ENCODE measurements at regions not wholly inside any gene's neighbourhood (a gene's known extent, or its start where the extent isn't known, plus 50 kb on each side); places are given as distances from the start of the nearest gene placed in this dataset.

DNA sequence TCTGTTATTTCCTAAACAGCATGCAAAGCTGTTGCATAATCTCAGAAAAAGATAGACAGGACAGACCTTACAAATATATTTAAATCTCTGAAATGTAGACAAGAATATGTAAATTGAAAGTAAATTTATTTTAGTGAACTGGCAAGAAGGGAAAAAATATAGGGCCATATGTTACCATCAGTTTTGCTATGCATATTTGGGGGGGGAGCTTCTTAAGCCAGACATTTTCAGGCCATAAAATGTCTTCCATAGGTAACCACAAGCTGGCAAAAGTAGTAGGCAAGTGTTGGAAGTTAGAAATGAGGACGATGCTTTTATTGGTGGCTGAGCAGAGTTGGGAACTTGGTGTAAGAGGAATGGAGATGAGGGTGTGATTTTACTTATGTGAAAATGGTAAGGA, 272.0 kb upstream of the CXXC4 start:
- TF ChIP-seq, protein P1, sequence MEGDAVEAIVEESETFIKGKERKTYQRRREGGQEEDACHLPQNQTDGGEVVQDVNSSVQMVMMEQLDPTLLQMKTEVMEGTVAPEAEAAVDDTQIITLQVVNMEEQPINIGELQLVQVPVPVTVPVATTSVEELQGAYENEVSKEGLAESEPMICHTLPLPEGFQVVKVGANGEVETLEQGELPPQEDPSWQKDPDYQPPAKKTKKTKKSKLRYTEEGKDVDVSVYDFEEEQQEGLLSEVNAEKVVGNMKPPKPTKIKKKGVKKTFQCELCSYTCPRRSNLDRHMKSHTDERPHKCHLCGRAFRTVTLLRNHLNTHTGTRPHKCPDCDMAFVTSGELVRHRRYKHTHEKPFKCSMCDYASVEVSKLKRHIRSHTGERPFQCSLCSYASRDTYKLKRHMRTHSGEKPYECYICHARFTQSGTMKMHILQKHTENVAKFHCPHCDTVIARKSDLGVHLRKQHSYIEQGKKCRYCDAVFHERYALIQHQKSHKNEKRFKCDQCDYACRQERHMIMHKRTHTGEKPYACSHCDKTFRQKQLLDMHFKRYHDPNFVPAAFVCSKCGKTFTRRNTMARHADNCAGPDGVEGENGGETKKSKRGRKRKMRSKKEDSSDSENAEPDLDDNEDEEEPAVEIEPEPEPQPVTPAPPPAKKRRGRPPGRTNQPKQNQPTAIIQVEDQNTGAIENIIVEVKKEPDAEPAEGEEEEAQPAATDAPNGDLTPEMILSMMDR (IDR thresholded peaks at IDR 0.05 in 8 of 11, conservative IDR thresholded peaks at IDR 0.05 in 3 of 11): no peak
- TF ChIP-seq POLR2AphosphoS5 (IDR thresholded peaks at IDR 0.05): no peak
- no peak for TF ChIP-seq POLR2A (IDR thresholded peaks at IDR 0.05)
